Endothelial cell of umbilical vein (primary cell): ENCODE measurements at regions not wholly inside any gene's neighbourhood (a gene's known extent, or its start where the extent isn't known, plus 50 kb on each side); places are given as distances from the start of the nearest gene placed in this dataset.

ENCODE experiments used
- BruUV-seq: library from RNA; stranded (reverse); fragments of 400-500 nt; replicated peaks from 2 replicates; lab custom pipeline; 2021; lab: Mats Ljungman, UMichigan
- CTCF ChIA-PET: fragments of 300-600, 350-600 bp; sonication (Branson Sonifier 250); formaldehyde crosslinking; loops from one replicate; lab custom pipeline; 2021; ENCODE audit warnings: antibody characterized with exemption, inconsistent platforms; lab: Charles Lee
- POLR2A ChIA-PET: fragments of 300-600, 350-600 bp; sonication (Branson Sonifier 250); formaldehyde crosslinking; loops from one replicate; lab custom pipeline; 2021; ENCODE audit warnings: antibody characterized with exemption, inconsistent platforms; lab: Charles Lee
- DNase-seq: peaks from one replicate; pipeline ENCODE4 v3.0.0-alpha.2; 2011; ENCODE audit warnings: low read depth, low spot score
- FAIRE-seq: peaks from 2 replicates; lab custom pipeline; 2011; peaks lifted over from hg19 to GRCh38; lab: Jason Lieb, UNC
- H2AFZ ChIP-seq: 2 replicates; pipeline ENCODE4 v1.6.0; 2012; ENCODE audit warnings: low read depth, low read length, control low read depth, inconsistent platforms
- H3K27ac ChIP-seq: 2 replicates; pipeline ENCODE4 v1.5.1; 2011; ENCODE audit warnings: low read depth, mild to moderate bottlenecking, control low read depth, low read length, moderate library complexity; ENCODE audit not compliant: insufficient read depth
- H3K27me3 ChIP-seq, 2 experiments: 2 replicates each; pipeline versions ENCODE4 v1.6.0 to v1.6.1; 2011; ENCODE audit warnings: low read length in 2 of 2, mixed read lengths in 1 of 2; ENCODE audit not compliant: control insufficient read depth in 2 of 2, insufficient read depth in 2 of 2
- H3K36me3 ChIP-seq, 2 experiments: 2 replicates in 1 of 2; 3 replicates in 1 of 2; pipeline ENCODE4 v1.5.1; 2011; ENCODE audit warnings: low read length in 2 of 2, mild to moderate bottlenecking in 1 of 2, moderate library complexity in 1 of 2; ENCODE audit not compliant: control insufficient read depth in 2 of 2, insufficient read depth in 2 of 2; ENCODE audit errors: extremely low read depth in 1 of 2
- H3K4me1 ChIP-seq: 3 replicates; pipeline ENCODE4 v1.5.1; 2011; ENCODE audit warnings: mild to moderate bottlenecking, low read length; ENCODE audit not compliant: control insufficient read depth, insufficient read depth; ENCODE audit errors: extremely low read depth
- H3K4me2 ChIP-seq: 2 replicates; pipeline ENCODE4 v1.6.1; 2011; ENCODE audit warnings: low read length, control low read depth, mixed read lengths; ENCODE audit not compliant: insufficient read depth
- H3K4me3 ChIP-seq, 3 experiments: fragments of 200-600 bp in 1 of 3; sonication (generic), shearing (Covaris generic) in 1 of 3; replicated peaks in 1 of 3; 2 replicates each; pipeline ENCODE4 v1.5.1; 2011 to 2016; ENCODE audit warnings: control low read depth in 3 of 3, low read length in 3 of 3, mild to moderate bottlenecking in 2 of 3, inconsistent platforms in 1 of 3, low read depth in 1 of 3, moderate library complexity in 1 of 3; ENCODE audit not compliant: insufficient read depth in 1 of 3
- H3K79me2 ChIP-seq: 2 replicates; pipeline ENCODE4 v1.6.0; 2012; ENCODE audit warnings: low read length, inconsistent platforms; ENCODE audit not compliant: control insufficient read depth, insufficient read depth
- H3K9ac ChIP-seq: replicated peaks from 2 replicates; pipeline ENCODE3; 2011; ENCODE audit warnings: low read length, control low read depth; ENCODE audit not compliant: insufficient read depth; ENCODE audit errors: extremely low read depth
- H3K9me1 ChIP-seq: replicated peaks from 3 replicates; pipeline ENCODE4 v1.6.0; 2011; ENCODE audit warnings: mild to moderate bottlenecking, low read length; ENCODE audit not compliant: control insufficient read depth, insufficient read depth; ENCODE audit errors: extremely low read depth
- H3K9me3 ChIP-seq: replicated peaks from 2 replicates; pipeline ENCODE4 v1.5.1; 2012; ENCODE audit warnings: low read length, inconsistent platforms; ENCODE audit not compliant: control insufficient read depth, insufficient read depth
- H4K20me1 ChIP-seq: replicated peaks from 2 replicates; pipeline ENCODE3; 2011; ENCODE audit warnings: mild to moderate bottlenecking, low read length; ENCODE audit not compliant: control insufficient read depth, insufficient read depth; ENCODE audit errors: extremely low read depth
- CTCF ChIP-seq, 2 donors: IDR thresholded peaks; 1 replicate in 1 of 2; 2 replicates in 1 of 2; pipeline ENCODE4 v1.5.1; 2011; ENCODE audit warnings: low read length in 2 of 2, mild to moderate bottlenecking in 2 of 2, moderate library complexity in 2 of 2, control low read depth in 1 of 2, inconsistent platforms in 1 of 2, low read depth in 1 of 2; ENCODE audit not compliant: insufficient read depth in 1 of 2; ENCODE audit errors: extremely low read depth in 1 of 2
- FOS ChIP-seq: IDR thresholded peaks from 2 replicates; pipeline ENCODE4 v1.6.1; 2011; ENCODE audit warnings: mild to moderate bottlenecking, low read length, moderate library complexity, borderline replicate concordance; ENCODE audit not compliant: insufficient read depth
- MYC ChIP-seq: IDR thresholded peaks from one replicate; pipeline ENCODE4 v1.6.1; 2011; ENCODE audit warnings: mild to moderate bottlenecking, low read depth, low read length
- POLR2AphosphoS5 ChIP-seq: IDR thresholded peaks from 2 replicates; pipeline ENCODE4 v1.6.1; 2012; ENCODE audit warnings: low read depth, mild to moderate bottlenecking, control low read depth, low read length, moderate library complexity; ENCODE audit not compliant: insufficient read depth
- dilution Hi-C: fragments of 300-500 bp; cut with MboI; formaldehyde crosslinking; loops from one replicate; pipeline ENCODE4 v1.15.0; 2019; ENCODE audit warnings: low sequenced_read_pairs; ENCODE audit not compliant: extremely low pct_ligation_motif_present
- intact Hi-C: fragments of 100-400 bp; cut with micrococcal nuclease; formaldehyde crosslinking; loops from one replicate; pipeline ENCODE4 v1.10.0; 2022

GRCh38 chrX:129125122-129125914 lies 398.0 kb downstream of the SMARCA1 start:
- CTCF ChIA-PET = no interaction called here
- TF ChIP-seq CTCF (IDR thresholded peaks at IDR 0.05; ENCODE audit: extremely low read depth in 1 of 2, insufficient read depth in 1 of 2, low read depth in 1 of 2, low read length in 2 of 2) = no peak
- TF ChIP-seq MYC = no peak

DNA sequence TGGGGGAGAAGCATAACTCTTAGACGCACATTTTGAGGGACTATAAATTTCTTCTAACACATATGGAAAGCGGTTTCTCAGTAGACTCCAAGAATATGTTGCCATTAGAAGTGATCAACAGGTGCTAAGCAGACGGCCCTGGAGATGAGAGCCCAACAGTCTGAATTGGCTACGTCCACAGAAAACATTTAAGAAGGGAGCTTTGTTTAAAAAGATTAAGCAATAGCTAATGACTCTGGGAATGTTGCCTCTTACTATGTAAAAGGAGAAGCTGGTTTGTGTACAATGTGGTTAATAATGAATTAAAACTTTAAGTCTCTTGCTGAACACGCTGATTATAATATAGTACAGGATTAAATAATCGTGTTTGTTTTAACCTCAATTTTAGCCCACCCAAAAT lies 399.5 kb downstream of the SMARCA1 start:
- Histone ChIP-seq H3K9me1 (no peaks in the 10 kb centered on the region), H3K9me3 (no peaks in the 10 kb centered on the region), H3K36me3 (no peaks in the 10 kb centered on the region), H3K27me3 (no peaks in the 10 kb centered on the region), H2AFZ (no peak overlapping the region), H3K79me2 (no peaks in the 10 kb centered on the region), H3K4me2 (no peak overlapping the region), H3K9ac (no peak overlapping the region), H3K27ac (no peak overlapping the region), H4K20me1 (no peaks in the 10 kb centered on the region), H3K4me1 (no peaks in the 10 kb centered on the region), H3K4me3 (no peak overlapping the region)
- ChIA-PET CTCF (no interaction called here), POLR2A (no interaction called here)
- no peak for DNase-seq
- dilution Hi-C loops = no loop called here
- TF ChIP-seq POLR2AphosphoS5 (no peak), MYC (no peak), FOS (no peak)
- FAIRE-seq = no peak
- BruUV-seq = no TSS peak
- intact Hi-C loops = no loop called here

More at GRCh38 chrX:129125122-129125914, 398.0 kb downstream of the SMARCA1 start:
- Histone ChIP-seq H3K4me2 (no peak overlapping the region), H3K79me2 (no peaks in the 10 kb centered on the region), H3K27ac (no peak overlapping the region), H2AFZ (no peak overlapping the region), H3K36me3 (no peaks in the 10 kb centered on the region), H3K4me3 (no peak overlapping the region), H4K20me1 (no peaks in the 10 kb centered on the region), H3K9me1 (no peaks in the 10 kb centered on the region), H3K4me1 (no peaks in the 10 kb centered on the region), H3K9me3 (no peaks in the 10 kb centered on the region), H3K27me3 (no peaks in the 10 kb centered on the region), H3K9ac (no peak overlapping the region)
- FAIRE-seq = no peak
- DNase-seq = no peak
- intact Hi-C loops (no loop called here), dilution Hi-C loops (no loop called here)
- POLR2A ChIA-PET = no interaction called here
- BruUV-seq = no TSS peak
